GM12872 (cell line): ENCODE measurements at regions not wholly inside any gene's neighbourhood (a gene's known extent, or its start where the extent isn't known, plus 50 kb on each side); places are given as distances from the start of the nearest gene placed in this dataset.

Source experiments
- CTCF ChIP-seq: IDR thresholded peaks from 3 replicates; pipeline ENCODE4 v1.5.1; 2011; ENCODE audit warnings: low read depth, mild to moderate bottlenecking, low read length, moderate library complexity; ENCODE audit not compliant: insufficient read depth

GRCh38 chr3:41031401-41031800 is 167.9 kb upstream of the CTNNB1 start:
- no peak for TF ChIP-seq CTCF

GRCh38 chr3:41033956-41034519 is 165.3 kb upstream of the CTNNB1 start:
- no peak for TF ChIP-seq CTCF

GRCh38 chr3:41035456-41036022 is 163.8 kb upstream of the CTNNB1 start:
- no peak for TF ChIP-seq CTCF

- TF ChIP-seq CTCF = no peak
Measured at GRCh38 chr3:41037651-41038334, 161.5 kb upstream of the CTNNB1 start.

DNA sequence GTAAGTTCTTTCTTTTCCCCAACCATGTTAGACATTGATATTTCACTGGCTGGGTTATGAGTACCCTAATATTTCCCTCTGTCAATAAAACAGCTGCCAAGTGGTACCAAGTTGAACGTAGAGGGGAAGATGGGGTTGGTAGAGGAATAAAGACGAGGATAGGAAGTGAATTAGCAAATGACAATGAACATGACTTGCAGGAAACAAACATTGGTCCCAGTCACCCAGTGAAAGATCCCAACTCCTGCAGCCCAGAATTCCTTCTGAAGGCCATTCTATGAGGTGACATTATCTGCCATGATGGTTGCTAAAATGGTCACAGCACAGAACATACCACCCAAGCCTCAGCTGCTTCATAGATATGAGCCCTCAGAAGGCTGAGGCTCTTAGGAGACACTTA is 159.0 kb upstream of the CTNNB1 start:
- TF ChIP-seq CTCF = no peak

DNA sequence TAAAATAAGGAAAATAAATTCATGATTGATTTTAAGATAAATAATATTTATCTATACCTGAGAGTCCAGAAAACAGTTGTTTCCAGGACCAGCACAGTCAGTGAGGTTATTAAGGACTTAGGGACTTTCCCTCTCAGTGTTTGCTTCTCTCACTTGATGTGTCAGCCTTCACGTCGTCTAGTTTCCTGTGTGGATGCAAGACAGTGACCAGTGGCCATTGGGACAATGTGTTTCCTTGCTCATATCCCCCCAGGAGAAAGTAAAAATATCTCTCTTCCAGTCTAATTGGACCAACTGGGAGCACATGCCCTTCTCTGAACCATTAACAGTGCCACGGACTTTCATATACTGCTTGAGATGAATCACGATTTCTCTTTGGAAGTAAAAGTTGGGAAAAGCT is 157.8 kb upstream of the CTNNB1 start:
- TF ChIP-seq CTCF = no peak

GRCh38 chr3:41041899-41042298 is 157.4 kb upstream of the CTNNB1 start:
- no peak for TF ChIP-seq CTCF
